OCI-LY3 (cell line): ENCODE measurements at regions not wholly inside any gene's neighbourhood (a gene's known extent, or its start where the extent isn't known, plus 50 kb on each side); places are given as distances from the start of the nearest gene placed in this dataset.
A peak's percentile ranks its signal among the peaks of the same experiment; 100 is the strongest.

Experiments
- H2AFZ ChIP-seq: fragments of 200-600, 300-600 bp; shearing (Covaris generic); 2 replicates; pipeline ENCODE4 v1.6.0; 2014; ENCODE audit warnings: antibody characterized with exemption, low read depth, low read length
- H3K27ac ChIP-seq: fragments of 200-600, 300-600 bp; sonication (generic); 2 replicates; pipeline ENCODE4 v1.5.1; 2014; ENCODE audit warnings: mild to moderate bottlenecking, low read length, moderate library complexity, mixed read lengths
- H3K27me3 ChIP-seq: fragments of 200-600, 300-600 bp; sonication (generic); 2 replicates; pipeline ENCODE4 v1.6.1; 2014; ENCODE audit warnings: low read depth, low read length, mixed read lengths
- H3K36me3 ChIP-seq: fragments of 200-600, 300-600 bp; sonication (generic); replicated peaks from 2 replicates; pipeline ENCODE3; 2014; ENCODE audit warnings: low read depth, low read length, mixed read lengths
- H3K4me1 ChIP-seq: fragments of 300-600, 200-600 bp; sonication (generic); 2 replicates; pipeline ENCODE4 v1.6.1; 2014; ENCODE audit warnings: low read length, mixed read lengths
- H3K4me2 ChIP-seq: fragments of 200-600, 300-600 bp; sonication (generic); 2 replicates; pipeline ENCODE4 v1.6.1; 2014; ENCODE audit warnings: low read length, mixed read lengths
- H3K4me3 ChIP-seq: fragments of 300-600, 200-600 bp; sonication (generic); 2 replicates; pipeline ENCODE4 v1.5.1; 2014; ENCODE audit warnings: antibody characterized with exemption, mild to moderate bottlenecking, low read length, moderate library complexity
- H3K79me2 ChIP-seq: fragments of 300-600, 200-600 bp; shearing (Covaris generic); 2 replicates; pipeline ENCODE4 v1.6.1; 2014; ENCODE audit warnings: mild to moderate bottlenecking, low read length, mixed read lengths
- H3K9ac ChIP-seq: fragments of 300-600, 200-600 bp; shearing (Covaris generic); 2 replicates; pipeline ENCODE4 v1.6.0; 2014; ENCODE audit warnings: mild to moderate bottlenecking, low read length, moderate library complexity
- H3K9me3 ChIP-seq: fragments of 200-600, 300-600 bp; shearing (Covaris generic); 2 replicates; pipeline ENCODE4 v1.6.1; 2014; ENCODE audit warnings: low read length, mixed read lengths; ENCODE audit not compliant: insufficient read depth
- H4K20me1 ChIP-seq: fragments of 200-600, 300-600 bp; sonication (generic); 2 replicates; pipeline ENCODE4 v1.6.1; 2016; ENCODE audit warnings: low read length, mixed read lengths; ENCODE audit not compliant: insufficient read depth
- EZH2phosphoT487 ChIP-seq: fragments of 200-600 bp; shearing (Covaris generic); IDR thresholded peaks from 2 replicates; pipeline ENCODE4 v1.6.1; 2018; ENCODE audit warnings: antibody characterized with exemption, mixed run types, low read depth
- TF ChIP-seq, protein P1 (sequence below): fragments of 200-600, 300-600 bp; sonication (generic); IDR thresholded peaks from 2 replicates; pipeline ENCODE4 v1.5.1; 2014; ENCODE audit warnings: antibody characterized with exemption, low read length, low read depth

DNA sequence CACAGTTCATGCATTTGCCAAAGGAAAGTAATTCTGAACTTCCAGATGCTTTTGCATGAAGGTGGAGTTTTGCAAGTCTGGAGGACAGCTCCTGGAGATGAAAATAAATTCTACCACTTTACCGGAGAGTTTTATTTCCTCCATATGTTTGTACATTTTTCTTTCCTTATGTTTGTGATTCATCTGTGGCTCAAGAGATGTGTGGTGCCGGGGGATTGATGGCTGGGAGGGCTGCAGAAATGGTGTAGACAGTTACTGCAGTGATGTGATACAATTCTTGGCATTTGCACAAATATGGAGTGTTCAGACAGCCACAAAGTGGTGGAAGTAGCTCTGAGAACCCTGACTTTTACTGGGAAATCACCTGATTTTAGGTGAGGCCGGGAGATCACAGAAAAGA is 58.5 kb upstream of the ASB17 start:
- Histone ChIP-seq H3K79me2 (no peaks in the 10 kb centered on the region), H3K36me3 (no peaks in the 10 kb centered on the region), H3K4me3 (no peak overlapping the region), H3K9me3 (no peaks in the 10 kb centered on the region), H3K4me2 (no peak overlapping the region), H3K4me1 (peaks cover 7% of the 10 kb centered on the region; the same call in 1 of the 2 replicates), H2AFZ (no peak overlapping the region), H3K27me3 (no peaks in the 10 kb centered on the region), H3K27ac (no peak overlapping the region), H3K9ac (no peak overlapping the region), H4K20me1 (no peaks in the 10 kb centered on the region)
- TF ChIP-seq, protein P1, sequence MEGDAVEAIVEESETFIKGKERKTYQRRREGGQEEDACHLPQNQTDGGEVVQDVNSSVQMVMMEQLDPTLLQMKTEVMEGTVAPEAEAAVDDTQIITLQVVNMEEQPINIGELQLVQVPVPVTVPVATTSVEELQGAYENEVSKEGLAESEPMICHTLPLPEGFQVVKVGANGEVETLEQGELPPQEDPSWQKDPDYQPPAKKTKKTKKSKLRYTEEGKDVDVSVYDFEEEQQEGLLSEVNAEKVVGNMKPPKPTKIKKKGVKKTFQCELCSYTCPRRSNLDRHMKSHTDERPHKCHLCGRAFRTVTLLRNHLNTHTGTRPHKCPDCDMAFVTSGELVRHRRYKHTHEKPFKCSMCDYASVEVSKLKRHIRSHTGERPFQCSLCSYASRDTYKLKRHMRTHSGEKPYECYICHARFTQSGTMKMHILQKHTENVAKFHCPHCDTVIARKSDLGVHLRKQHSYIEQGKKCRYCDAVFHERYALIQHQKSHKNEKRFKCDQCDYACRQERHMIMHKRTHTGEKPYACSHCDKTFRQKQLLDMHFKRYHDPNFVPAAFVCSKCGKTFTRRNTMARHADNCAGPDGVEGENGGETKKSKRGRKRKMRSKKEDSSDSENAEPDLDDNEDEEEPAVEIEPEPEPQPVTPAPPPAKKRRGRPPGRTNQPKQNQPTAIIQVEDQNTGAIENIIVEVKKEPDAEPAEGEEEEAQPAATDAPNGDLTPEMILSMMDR = no peak
- no peak for TF ChIP-seq EZH2phosphoT487

DNA sequence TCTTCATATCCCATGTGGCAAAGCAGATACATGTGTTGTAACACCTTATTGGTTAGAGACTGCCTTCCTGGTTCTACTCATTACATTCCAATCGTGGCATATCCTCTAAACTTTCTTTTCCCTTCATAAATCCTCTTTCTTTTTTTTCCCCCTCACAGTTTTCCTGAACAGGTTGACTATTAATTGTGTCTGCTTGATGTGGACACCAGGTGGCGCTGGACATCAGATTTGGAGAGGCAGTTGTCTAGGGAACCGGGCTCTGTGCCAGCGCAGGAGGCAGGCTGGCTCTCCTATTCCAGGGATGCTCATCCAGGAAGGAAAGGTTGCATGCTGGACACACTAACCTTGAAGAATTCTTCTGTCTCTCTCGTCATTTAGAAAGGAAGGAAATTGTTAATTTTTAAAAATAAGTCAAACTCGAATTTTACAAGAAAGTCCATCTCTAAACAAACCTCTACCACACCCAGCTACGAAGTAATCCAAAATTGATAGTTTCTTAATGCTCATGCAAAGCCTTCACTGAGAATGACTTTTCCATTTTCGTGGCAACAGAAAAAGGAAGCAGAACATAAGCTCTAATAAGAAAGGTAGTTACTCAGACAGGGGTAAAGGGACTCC is 59.4 kb upstream of the ASB17 start:
- Histone ChIP-seq H2AFZ (no peak overlapping the region), H3K79me2 (no peaks in the 10 kb centered on the region), H3K36me3 (no peaks in the 10 kb centered on the region), H3K4me1 (peaks cover 7% of the 10 kb centered on the region; the same call in 1 of the 2 replicates), H3K4me2 (no peak overlapping the region), H4K20me1 (no peaks in the 10 kb centered on the region), H3K27ac (no peak overlapping the region), H3K9me3 (no peaks in the 10 kb centered on the region), H3K9ac (no peak overlapping the region), H3K4me3 (no peak overlapping the region), H3K27me3 (no peaks in the 10 kb centered on the region)
- no peak for TF ChIP-seq EZH2phosphoT487
- TF ChIP-seq, protein P1 = peak; percentile 74

DNA sequence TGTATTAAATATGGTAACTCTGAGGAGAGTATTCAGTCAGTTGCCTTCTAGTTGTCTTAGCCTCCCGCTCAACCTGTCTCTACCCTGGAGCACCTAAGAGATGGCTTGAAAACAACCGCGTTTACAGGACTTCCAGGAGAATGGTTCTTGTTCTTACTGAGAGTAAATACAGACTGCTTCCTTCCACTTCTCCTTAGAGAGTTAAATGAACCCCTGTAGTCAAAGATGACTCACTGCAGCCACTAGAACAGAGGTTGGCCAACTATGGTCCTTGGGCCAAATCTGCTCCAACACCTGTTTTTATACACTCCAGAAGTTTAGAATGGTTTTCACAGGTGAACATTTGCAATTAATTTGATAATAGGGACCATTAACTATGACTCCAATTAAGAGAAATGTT is 60.1 kb upstream of the ASB17 start:
- Histone ChIP-seq H3K4me3 (no peak overlapping the region), H3K79me2 (no peaks in the 10 kb centered on the region), H3K27ac (no peak overlapping the region), H3K4me1 (peaks cover 7% of the 10 kb centered on the region; the same call in 1 of the 2 replicates), H3K9ac (no peak overlapping the region), H4K20me1 (no peaks in the 10 kb centered on the region), H2AFZ (no peak overlapping the region), H3K27me3 (no peaks in the 10 kb centered on the region), H3K9me3 (no peaks in the 10 kb centered on the region), H3K4me2 (no peak overlapping the region), H3K36me3 (no peaks in the 10 kb centered on the region)
- TF ChIP-seq, protein P1 = no peak
- no peak for TF ChIP-seq EZH2phosphoT487

DNA sequence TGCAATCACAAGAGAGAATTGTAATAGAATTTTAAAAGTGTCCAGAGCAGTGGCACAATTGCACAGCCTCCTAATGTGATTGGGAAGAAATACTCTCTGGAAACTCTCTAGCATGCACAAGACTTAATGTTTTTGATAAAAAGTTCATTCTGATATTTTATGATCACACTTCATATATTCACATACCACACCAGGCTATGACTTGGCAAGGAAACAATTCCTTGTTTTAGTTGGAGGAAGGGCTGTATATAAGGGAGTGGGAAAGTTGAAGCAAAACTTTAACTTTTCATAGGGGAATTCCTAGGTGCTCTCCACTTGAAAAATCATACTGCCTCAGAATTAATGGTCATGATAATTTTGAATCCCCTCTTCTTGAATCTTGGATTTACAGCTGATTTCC is 61.5 kb upstream of the ASB17 start:
- no peaks in the 10 kb centered on the region for H4K20me1 ChIP-seq
- H3K4me2 ChIP-seq = no peak overlapping the region
- H2AFZ ChIP-seq = no peak overlapping the region
- peaks cover 7% of the 10 kb centered on the region; the same call in 1 of the 2 replicates for H3K4me1 ChIP-seq
- TF ChIP-seq, protein P1 = no peak
- no peak for TF ChIP-seq EZH2phosphoT487
- no peak overlapping the region for H3K27ac ChIP-seq
- H3K9ac ChIP-seq = no peak overlapping the region
- H3K4me3 ChIP-seq = no peak overlapping the region
- H3K36me3 ChIP-seq = no peaks in the 10 kb centered on the region
- H3K27me3 ChIP-seq = no peaks in the 10 kb centered on the region
- H3K9me3 ChIP-seq = no peaks in the 10 kb centered on the region
- no peaks in the 10 kb centered on the region for H3K79me2 ChIP-seq
